SK-N-SH (cell line): ENCODE measurements at regions not wholly inside any gene's neighbourhood (a gene's known extent, or its start where the extent isn't known, plus 50 kb on each side); places are given as distances from the start of the nearest gene placed in this dataset.

ENCODE experiments used
- CTCF ChIA-PET: fragments of 300-600, 350-600 bp; formaldehyde crosslinking; extraction: SDS; loops from one replicate; lab custom pipeline; 2021; lab: Yijun Ruan, JAX
- POLR2A ChIA-PET: fragments of 350-600 bp; sonication (Branson Sonifier 250); formaldehyde crosslinking; extraction: SDS; loops from one replicate; lab custom pipeline; 2020; ENCODE audit warnings: antibody characterized with exemption, inconsistent platforms; lab: Yijun Ruan, JAX
- DNase-seq: peaks from one replicate; pipeline ENCODE4 v3.0.0; 2012
- H2AFZ ChIP-seq: fragments of 200-600 bp; sonication (generic); 2 replicates; pipeline ENCODE4 v1.8.1; 2016; ENCODE audit warnings: antibody characterized with exemption, mild to moderate bottlenecking, low read depth
- H3F3A ChIP-seq: fragments of 200-600 bp; sonication (generic); replicated peaks from 2 replicates; pipeline ENCODE3; 2016; ENCODE audit warnings: antibody characterized with exemption, mild to moderate bottlenecking; ENCODE audit not compliant: insufficient read depth
- H3K27ac ChIP-seq, 2 experiments: fragments of 200-500 bp in 1 of 2; fragments of 200-600 bp in 1 of 2; sonication (Bioruptor generic) in 1 of 2; sonication (generic), shearing (Covaris generic) in 1 of 2; 2 replicates each; pipeline versions ENCODE4 v1.5.1 to v1.6.1; 2014 to 2016; ENCODE audit warnings: low read depth in 2 of 2, inconsistent platforms in 1 of 2, low read length in 1 of 2, mild to moderate bottlenecking in 1 of 2, mixed read lengths in 1 of 2
- H3K27me3 ChIP-seq: fragments of 200-600 bp; sonication (generic), shearing (Covaris generic); 2 replicates; pipeline ENCODE4 v1.6.1; 2016; ENCODE audit warnings: mixed run types; ENCODE audit not compliant: insufficient read depth
- H3K36me3 ChIP-seq, 2 experiments: fragments of 200-500 bp in 1 of 2; fragments of 200-600 bp in 1 of 2; sonication (Bioruptor generic) in 1 of 2; sonication (generic) in 1 of 2; replicated peaks in 1 of 2; 2 replicates each; pipeline versions ENCODE3 to v1.5.1; 2014 to 2016; ENCODE audit warnings: low read length in 1 of 2, mild to moderate bottlenecking in 1 of 2; ENCODE audit not compliant: insufficient read depth in 2 of 2, control insufficient read depth in 1 of 2
- H3K4me1 ChIP-seq, 2 experiments: fragments of 200-500 bp in 1 of 2; fragments of 200-600 bp in 1 of 2; sonication (Bioruptor generic) in 1 of 2; sonication (generic), shearing (Covaris generic) in 1 of 2; 2 replicates each; pipeline versions ENCODE4 v1.5.1 to v1.6.1; 2014 to 2016; ENCODE audit warnings: low read depth in 1 of 2, low read length in 1 of 2, mixed run types in 1 of 2; ENCODE audit not compliant: insufficient read depth in 2 of 2, control insufficient read depth in 1 of 2
- H3K4me2 ChIP-seq: fragments of 200-600 bp; sonication (generic), shearing (Covaris generic); 2 replicates; pipeline ENCODE4 v1.6.1; 2017; ENCODE audit warnings: mixed run types
- H3K4me3 ChIP-seq, 2 experiments: fragments of 200-500 bp in 1 of 2; fragments of 200-600 bp in 1 of 2; sonication (Bioruptor generic) in 1 of 2; sonication (generic), shearing (Covaris generic) in 1 of 2; 2 replicates each; pipeline versions ENCODE4 v1.5.1 to v1.8.1; 2014 to 2016; ENCODE audit warnings: low read depth in 2 of 2, inconsistent platforms in 1 of 2, low read length in 1 of 2, mild to moderate bottlenecking in 1 of 2, mixed read lengths in 1 of 2, moderate library complexity in 1 of 2
- H3K79me2 ChIP-seq: fragments of 200-600 bp; sonication (generic); 2 replicates; pipeline ENCODE4 v1.8.1; 2017; ENCODE audit warnings: mild to moderate bottlenecking; ENCODE audit not compliant: insufficient read depth
- H3K9ac ChIP-seq: fragments of 200-600 bp; sonication (generic); 2 replicates; pipeline ENCODE4 v1.6.1; 2017; ENCODE audit warnings: mixed run types
- H3K9me2 ChIP-seq: fragments of 200-600 bp; sonication (generic); 2 replicates; pipeline ENCODE4 v1.6.1; 2017; ENCODE audit warnings: mixed run types
- H3K9me3 ChIP-seq: fragments of 200-600 bp; sonication (generic); 2 replicates; pipeline ENCODE4 v1.6.1; 2017; ENCODE audit warnings: mixed run types, mild to moderate bottlenecking, moderate library complexity
- H4K20me1 ChIP-seq: fragments of 200-600 bp; sonication (generic); 2 replicates; pipeline ENCODE4 v1.6.1; 2017; ENCODE audit warnings: mild to moderate bottlenecking, mixed run types; ENCODE audit not compliant: insufficient read depth
- CHD2 ChIP-seq: fragments of 150-350 bp; IDR thresholded peaks from 2 replicates; pipeline ENCODE4 v1.6.1; 2018; ENCODE audit warnings: low read length; ENCODE audit not compliant: partially characterized antibody
- CTCF ChIP-seq: fragments of 200-600 bp; sonication (generic); IDR thresholded peaks from 2 replicates; pipeline ENCODE4 v1.6.1; 2017; ENCODE audit warnings: antibody characterized with exemption, mild to moderate bottlenecking, moderate library complexity
- EP300 ChIP-seq, 2 experiments: IDR thresholded peaks; 2 replicates each; pipeline versions ENCODE4 v1.4.0 to v1.6.1; 2012; ENCODE audit warnings: borderline replicate concordance in 1 of 2, low read depth in 1 of 2, low read length in 1 of 2
- FOSL2 ChIP-seq: IDR thresholded peaks from 2 replicates; pipeline ENCODE4 v1.4.0; 2012; ENCODE audit warnings: low read depth, mild to moderate bottlenecking, moderate library complexity, borderline replicate concordance
- FOXM1 ChIP-seq: IDR thresholded peaks from 2 replicates; pipeline ENCODE4 v1.4.0; 2012; ENCODE audit warnings: low read depth, mild to moderate bottlenecking
- GATA2 ChIP-seq: sonication (generic); formaldehyde crosslinking; IDR thresholded peaks from 2 replicates; pipeline ENCODE4 v1.5.0; 2020; ENCODE audit warnings: mild to moderate bottlenecking, missing genetic modification reagents
- MEF2A ChIP-seq: IDR thresholded peaks from 2 replicates; pipeline ENCODE4 v1.4.0; 2012; ENCODE audit warnings: low read depth, borderline replicate concordance
- MXI1 ChIP-seq: IDR thresholded peaks from 2 replicates; pipeline ENCODE4 v1.6.1; 2012; ENCODE audit warnings: mild to moderate bottlenecking, low read depth, low read length, improper control_type of control experiment
- NRF1 ChIP-seq: IDR thresholded peaks from 2 replicates; pipeline ENCODE4 v1.6.1; 2012; ENCODE audit warnings: low read depth, mild to moderate bottlenecking, low read length
- PBX3 ChIP-seq: IDR thresholded peaks from 2 replicates; pipeline ENCODE4; 2012
- POLR2AphosphoS5 ChIP-seq: IDR thresholded peaks from 2 replicates; pipeline ENCODE4 v1.6.1; 2012; ENCODE audit warnings: low read depth, low read length
- RCOR1 ChIP-seq: fragments of 150-350 bp; IDR thresholded peaks from 2 replicates; pipeline ENCODE4 v1.6.1; 2017; ENCODE audit warnings: antibody characterized with exemption, low read length
- REST ChIP-seq: IDR thresholded peaks from 2 replicates; pipeline ENCODE4 v1.6.1; 2012; ENCODE audit warnings: mild to moderate bottlenecking, low read depth, low read length, moderate library complexity
- SMC3 ChIP-seq: IDR thresholded peaks from 2 replicates; pipeline ENCODE4 v1.6.1; 2012; ENCODE audit warnings: low read depth, low read length, improper control_type of control experiment
- TAF1 ChIP-seq: IDR thresholded peaks from 2 replicates; pipeline ENCODE4 v1.6.1; 2012; ENCODE audit warnings: low read depth, mild to moderate bottlenecking, low read length, moderate library complexity, borderline replicate concordance
- TCF12 ChIP-seq: IDR thresholded peaks from 2 replicates; pipeline ENCODE4 v1.4.0; 2012
- WGBS: methylation state at CpG from one replicate; pipeline ENCODE4 v1.1.6; 2017; ENCODE audit warnings: low lambda C conversion rate; 5-methylcytosine and 5-hydroxymethylcytosine counted together
- TF ChIP-seq, protein P1 (sequence below): IDR thresholded peaks from 2 replicates; pipeline ENCODE4 v1.4.0; 2012; ENCODE audit warnings: low read depth, borderline replicate concordance
- TF ChIP-seq, protein P2 (sequence below): fragments of 150-350 bp; IDR thresholded peaks from 2 replicates; pipeline ENCODE4 v1.6.1; 2017; ENCODE audit warnings: antibody characterized with exemption, low read length, low read depth, borderline replicate concordance

DNA sequence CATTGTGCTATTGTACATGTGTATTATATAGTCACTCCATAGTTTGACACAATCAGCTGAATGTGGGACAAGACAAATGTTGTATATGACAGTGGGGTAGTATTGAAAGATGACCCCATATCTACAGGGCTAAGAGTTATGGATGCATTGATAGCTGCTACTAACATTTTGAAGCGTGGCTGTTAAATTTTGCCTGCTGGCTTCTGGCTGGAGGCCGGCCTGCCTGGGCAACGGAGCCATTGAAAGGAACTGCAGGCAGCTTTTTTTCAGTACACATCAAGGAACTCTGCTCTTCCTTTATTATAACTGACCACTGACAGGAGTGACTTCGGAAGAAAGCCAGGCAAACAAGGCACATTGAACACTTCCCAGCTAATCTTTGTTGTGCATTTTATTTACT is 76.1 kb upstream of the TMEM33 start:
- peaks cover 0 to 40% of the 10 kb centered on the region in 2 experiments; a peak in 2 of 4 replicates for H3K4me1 ChIP-seq
- no peaks in the 10 kb centered on the region for H3K79me2 ChIP-seq
- no peaks in the 10 kb centered on the region for H3K9me2 ChIP-seq
- no peak for DNase-seq
- H3F3A ChIP-seq: no peaks in the 10 kb centered on the region
- ChIA-PET POLR2A (interaction anchor here (0.9 to 11.8 kb wide), 7 partner anchors 19 to 116 kb away, joined by 3 to 524 read pairs (median 9); partner anchors contain the start of gene PHOX2B), CTCF (interaction anchor here (0.6 to 6.7 kb wide), 9 partner anchors 12 to 167 kb away, joined by 3 to 79 read pairs (median 20); partner anchors contain the start of gene PHOX2B)
- H3K9me3 ChIP-seq: no peaks in the 10 kb centered on the region
- no peaks in the 10 kb centered on the region for H4K20me1 ChIP-seq
- 0 out of 2 replicates have a peak, but pooled peaks have one; percentile 21 for TF ChIP-seq RCOR1
- TF ChIP-seq REST: no peak
- H3K27me3 ChIP-seq: peaks cover 14% of the 10 kb centered on the region; the same call in 1 of the 2 replicates
- H3K27ac ChIP-seq: peak overlapping the region in 1 of 2 experiments; percentile 100; a peak in 2 of 4 replicates
- WGBS: 24% methylated on average over 4 of the region's 4 CpGs
- H3K36me3 ChIP-seq: no peaks in the 10 kb centered on the region
- H3K9ac ChIP-seq: no peak overlapping the region
- no peak overlapping the region for H2AFZ ChIP-seq
- H3K4me2 ChIP-seq: no peak overlapping the region
- H3K4me3 ChIP-seq: peak overlapping the region in 1 of 2 experiments; percentile 24; a peak in 1 of 4 replicates

DNA sequence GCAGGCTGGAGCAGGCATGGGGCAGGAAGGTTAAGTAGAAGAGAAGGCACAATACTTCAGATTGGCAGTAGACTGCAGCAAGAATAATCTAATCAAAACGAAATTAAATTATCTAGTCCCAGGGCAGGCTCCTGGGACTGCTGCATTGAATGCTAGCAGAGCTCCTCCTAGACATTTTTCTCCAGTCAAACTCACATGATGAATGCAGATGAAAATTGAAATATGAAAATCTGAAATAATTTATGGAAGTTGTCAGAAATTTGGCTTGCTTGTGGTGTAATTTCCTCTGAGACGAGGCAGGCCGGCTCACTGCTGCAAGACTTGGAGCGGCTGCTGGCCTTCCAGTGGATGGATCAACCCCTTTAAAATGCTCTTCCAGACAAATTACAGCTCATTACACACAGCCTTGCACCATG is 78.0 kb upstream of the TMEM33 start:
- H4K20me1 ChIP-seq: no peaks in the 10 kb centered on the region
- DNase-seq: peak; percentile 69
- no peaks in the 10 kb centered on the region for H3K9me3 ChIP-seq
- no peaks in the 10 kb centered on the region for H3K9me2 ChIP-seq
- H3K79me2 ChIP-seq: no peaks in the 10 kb centered on the region
- ChIA-PET CTCF (interaction anchor here (0.6 to 6.7 kb wide), 17 partner anchors 9 to 165 kb away, joined by 3 to 79 read pairs (median 4); no protein-coding TSS in a partner anchor), POLR2A (interaction anchor here (0.6 to 11.8 kb wide), 19 partner anchors 9 to 601 kb away, joined by 3 to 524 read pairs (median 5); partner anchors contain the start of genes PHOX2B, SLC30A9 and UCHL1)
- WGBS: 10% methylated on average over 4 of the region's 4 CpGs
- no peak overlapping the region for H3K4me2 ChIP-seq
- H3K4me1 ChIP-seq: peaks cover 0 to 27% of the 10 kb centered on the region in 2 experiments; a peak in 2 of 4 replicates
- no peak overlapping the region for H3K4me3 ChIP-seq
- H3F3A ChIP-seq: no peaks in the 10 kb centered on the region
- no peak overlapping the region for H3K9ac ChIP-seq
- peak overlapping the region in 1 of 2 experiments; percentile 100; a peak in 2 of 4 replicates for H3K27ac ChIP-seq
- H3K27me3 ChIP-seq: peaks cover 14% of the 10 kb centered on the region; the same call in 1 of the 2 replicates
- no peaks in the 10 kb centered on the region for H3K36me3 ChIP-seq
- H2AFZ ChIP-seq: no peak overlapping the region
- TF ChIP-seq GATA2: peak; percentile 53; the same call in 1 of the 2 replicates
- peak; percentile 45; the same call in 1 of the 2 replicates for TF ChIP-seq TCF12
- peak; percentile 59 for TF ChIP-seq CHD2
- TF ChIP-seq TAF1: no peak
- peak; percentile 4 to 98; a peak in 3 of 4 replicates for TF ChIP-seq EP300 (IDR thresholded peaks at IDR 0.05; ENCODE audit: borderline replicate concordance in 1 of 2, low read depth in 1 of 2, low read length in 1 of 2)
- TF ChIP-seq MEF2A: no peak
- no peak for TF ChIP-seq NRF1
- TF ChIP-seq, protein P1, sequence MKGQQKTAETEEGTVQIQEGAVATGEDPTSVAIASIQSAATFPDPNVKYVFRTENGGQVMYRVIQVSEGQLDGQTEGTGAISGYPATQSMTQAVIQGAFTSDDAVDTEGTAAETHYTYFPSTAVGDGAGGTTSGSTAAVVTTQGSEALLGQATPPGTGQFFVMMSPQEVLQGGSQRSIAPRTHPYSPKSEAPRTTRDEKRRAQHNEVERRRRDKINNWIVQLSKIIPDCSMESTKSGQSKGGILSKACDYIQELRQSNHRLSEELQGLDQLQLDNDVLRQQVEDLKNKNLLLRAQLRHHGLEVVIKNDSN: no peak
- TF ChIP-seq PBX3: peak; percentile 60
- TF ChIP-seq, protein P2, sequence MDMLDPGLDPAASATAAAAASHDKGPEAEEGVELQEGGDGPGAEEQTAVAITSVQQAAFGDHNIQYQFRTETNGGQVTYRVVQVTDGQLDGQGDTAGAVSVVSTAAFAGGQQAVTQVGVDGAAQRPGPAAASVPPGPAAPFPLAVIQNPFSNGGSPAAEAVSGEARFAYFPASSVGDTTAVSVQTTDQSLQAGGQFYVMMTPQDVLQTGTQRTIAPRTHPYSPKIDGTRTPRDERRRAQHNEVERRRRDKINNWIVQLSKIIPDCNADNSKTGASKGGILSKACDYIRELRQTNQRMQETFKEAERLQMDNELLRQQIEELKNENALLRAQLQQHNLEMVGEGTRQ: no peak
- peak; percentile 37; the same call in 1 of the 2 replicates for TF ChIP-seq MXI1
- TF ChIP-seq POLR2AphosphoS5: no peak
- no peak for TF ChIP-seq SMC3
- TF ChIP-seq FOSL2: no peak
- no peak for TF ChIP-seq FOXM1
- TF ChIP-seq CTCF: no peak
